ENCODE measurements at regions not wholly inside any gene's neighbourhood (a gene's known extent, or its start where the extent isn't known, plus 50 kb on each side); places are given as distances from the start of the nearest gene placed in this dataset.

GRCh38 chr12:64938179-64938578, 113.7 kb downstream of the TBC1D30 start:
- Histone ChIP-seq H3K9me3 (ENCODE audit: insufficient read depth in 2 of 2, low read depth in 1 of 2, low read length in 1 of 2) (no peaks in the 10 kb centered on the region), H3K36me3 (ENCODE audit: control insufficient read depth in 2 of 4, insufficient read depth in 4 of 4, low read length in 3 of 4) (no peaks in the 10 kb centered on the region), H3K27me3 (replicated peaks in 1 of 4; ENCODE audit: control insufficient read depth in 3 of 4, extremely low read depth in 1 of 4, insufficient read depth in 3 of 4, low read length in 3 of 4) (no peaks in the 10 kb centered on the region), H4K91ac (replicated peaks; ENCODE audit: insufficient read length, low read length) (no peak overlapping the region), H2BK20ac (ENCODE audit: low read length) (no peak overlapping the region), H2BK120ac (replicated peaks; ENCODE audit: low read depth, low read length) (no peak overlapping the region), H3K9ac (replicated peaks in 1 of 4; ENCODE audit: extremely low read depth in 1 of 4, low read depth in 3 of 4, low read length in 3 of 4) (no peak overlapping the region), H3K4me2 (ENCODE audit: insufficient read depth in 1 of 2, low read depth in 2 of 2, low read length in 2 of 2) (no peak overlapping the region), H3K14ac (ENCODE audit: insufficient read length) (no peak overlapping the region), H3K56ac (replicated peaks; ENCODE audit: insufficient read length, low read depth, low read length) (no peak overlapping the region), H3K79me1 (ENCODE audit: low read depth, low read length) (no peaks in the 10 kb centered on the region), H3K23ac (ENCODE audit: insufficient read length) (no peak overlapping the region), H2AK5ac (ENCODE audit: low read depth, low read length) (no peak overlapping the region), H3K79me2 (ENCODE audit: control insufficient read depth in 1 of 2, insufficient read depth in 2 of 2, low read length in 2 of 2) (no peaks in the 10 kb centered on the region), H2BK15ac (ENCODE audit: low read length) (no peak overlapping the region), H3K23me2 (ENCODE audit: low read depth, low read length) (no peaks in the 10 kb centered on the region), H3K4me1 (replicated peaks in 1 of 4; ENCODE audit: control insufficient read depth in 3 of 4, insufficient read depth in 4 of 4, low read length in 3 of 4) (no peaks in the 10 kb centered on the region; a peak in 1 of 7 replicates), H2BK5ac (ENCODE audit: low read depth, low read length) (no peak overlapping the region), H2BK12ac (ENCODE audit: low read depth, low read length) (no peak overlapping the region), H2AFZ (ENCODE audit: low read length) (no peak overlapping the region), H3K4ac (replicated peaks; ENCODE audit: insufficient read length, low read depth, low read length) (no peak overlapping the region), H3K4me3 (ENCODE audit: extremely low read depth in 1 of 4, insufficient read depth in 2 of 4, low read depth in 3 of 4, low read length in 4 of 4) (no peak overlapping the region), H4K5ac (ENCODE audit: insufficient read length, low read depth, low read length) (no peak overlapping the region), H3K18ac (ENCODE audit: extremely low read depth, low read length) (no peak overlapping the region), H3K27ac (ENCODE audit: low read depth, low read length) (no peak overlapping the region), H4K20me1 (replicated peaks in 1 of 2; ENCODE audit: control insufficient read depth in 1 of 2, insufficient read depth in 2 of 2, low read length in 2 of 2) (no peaks in the 10 kb centered on the region), H4K8ac (ENCODE audit: extremely low read depth, insufficient read depth, low read length) (no peak overlapping the region)
- FAIRE-seq (no peak), DNase-seq (ENCODE audit: low read depth in 1 of 2, low spot score in 2 of 2) (no peak)
- TF ChIP-seq, protein P1, sequence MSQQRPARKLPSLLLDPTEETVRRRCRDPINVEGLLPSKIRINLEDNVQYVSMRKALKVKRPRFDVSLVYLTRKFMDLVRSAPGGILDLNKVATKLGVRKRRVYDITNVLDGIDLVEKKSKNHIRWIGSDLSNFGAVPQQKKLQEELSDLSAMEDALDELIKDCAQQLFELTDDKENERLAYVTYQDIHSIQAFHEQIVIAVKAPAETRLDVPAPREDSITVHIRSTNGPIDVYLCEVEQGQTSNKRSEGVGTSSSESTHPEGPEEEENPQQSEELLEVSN (IDR thresholded peaks at IDR 0.05), result no peak
- TF ChIP-seq RAD21 (IDR thresholded peaks at IDR 0.05 in 1 of 2, conservative IDR thresholded peaks at IDR 0.05 in 1 of 2; ENCODE audit: low read depth in 2 of 2, low read length in 2 of 2), result 0 out of 4 replicates have a peak, but pooled peaks of 1 of the 2 experiments have one; percentile 11
- 47% methylated on average over 2 of the region's 2 CpGs; no CpG with 5 or more reads in 1 of the 2 experiments for WGBS, 2 experiments (ENCODE audit: extremely low coverage in 1 of 2, insufficient coverage in 1 of 2, insufficient read length in 1 of 2, insufficient replicate concordance in 2 of 2, low coverage in 1 of 2, low lambda C conversion rate in 2 of 2, missing lambda C conversion rate in 1 of 2)
- CTCF ChIA-PET (ENCODE audit: partially characterized antibody), result interaction anchor here (0.6 to 1.3 kb wide), 3 partner anchors 54 to 169 kb away, joined by 3 read pairs; no protein-coding TSS in a partner anchor
- POLR2A ChIA-PET (ENCODE audit: partially characterized antibody), result no interaction called here
